Activated CD4-positive, alpha-beta memory T cell treated with anti-CD3 and anti-CD28 coated beads, Interleukin-2, amount 10 ng/mL, durations not matched to agents 7 days and 5 days (primary cell): ENCODE measurements at regions not wholly inside any gene's neighbourhood (a gene's known extent, or its start where the extent isn't known, plus 50 kb on each side); places are given as distances from the start of the nearest gene placed in this dataset.

Source experiments
- CTCF ChIA-PET: fragments of 350-600 bp; sonication (Branson Sonifier 250); formaldehyde crosslinking; loops from one replicate; lab custom pipeline; 2021; ENCODE audit warnings: antibody characterized with exemption, inconsistent platforms; lab: Charles Lee
- POLR2A ChIA-PET: fragments of 350-600 bp; sonication (Branson Sonifier 250); formaldehyde crosslinking; loops from one replicate; lab custom pipeline; 2021; ENCODE audit warnings: antibody characterized with exemption; lab: Charles Lee
- DNase-seq: peaks from one replicate; pipeline ENCODE4 v3.0.0-alpha.2; 2020
- H3K27ac Mint-ChIP-seq: one replicate; pipeline ENCODE4 v1.8.0; 2021; ENCODE audit warnings: mild to moderate bottlenecking, mixed read lengths
- H3K27me3 Mint-ChIP-seq: one replicate; pipeline ENCODE4 v1.8.0; 2021; ENCODE audit warnings: mixed read lengths
- H3K36me3 Mint-ChIP-seq: one replicate; pipeline ENCODE4 v1.8.0; 2021; ENCODE audit warnings: low read depth, mixed read lengths
- H3K4me1 Mint-ChIP-seq: one replicate; pipeline ENCODE4 v1.8.0; 2021; ENCODE audit warnings: mixed read lengths
- H3K4me3 Mint-ChIP-seq: one replicate; pipeline ENCODE4 v1.8.0; 2021; ENCODE audit warnings: mild to moderate bottlenecking, mixed read lengths
- H3K9me3 Mint-ChIP-seq: one replicate; pipeline ENCODE4 v1.8.0; 2021; ENCODE audit warnings: mixed read lengths

DNA sequence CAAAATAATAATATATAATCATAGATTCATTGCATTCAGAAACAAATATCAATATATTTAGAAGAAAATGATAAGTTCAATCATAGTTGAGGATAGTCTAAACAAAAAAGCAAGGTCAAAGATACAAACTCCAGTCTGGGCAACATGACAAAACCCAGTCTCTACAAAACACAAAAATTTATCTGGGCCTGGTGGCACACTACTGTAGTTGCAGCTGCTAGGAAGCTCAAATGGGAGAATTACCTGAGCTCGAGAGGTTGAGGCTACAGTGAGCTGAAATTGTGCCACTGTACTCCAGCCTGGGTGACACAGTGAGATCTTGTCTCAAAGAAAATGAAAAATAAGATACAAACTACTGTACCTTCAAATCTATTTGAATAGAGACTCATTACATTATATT is 52.7 kb upstream of the ANXA10 start:
- H3K36me3 Mint-ChIP-seq = no peaks in the 10 kb centered on the region
- no peaks in the 10 kb centered on the region for H3K27me3 Mint-ChIP-seq
- CTCF ChIA-PET = no interaction called here
- H3K9me3 Mint-ChIP-seq = no peaks in the 10 kb centered on the region
- no peak for DNase-seq
- POLR2A ChIA-PET = no interaction called here
- no peak overlapping the region for H3K27ac Mint-ChIP-seq
- H3K4me1 Mint-ChIP-seq = no peaks in the 10 kb centered on the region
- H3K4me3 Mint-ChIP-seq = no peak overlapping the region
